ENCODE measurements at regions not wholly inside any gene's neighbourhood (a gene's known extent, or its start where the extent isn't known, plus 50 kb on each side); places are given as distances from the start of the nearest gene placed in this dataset.
"Not testable (repeated sequence)": the region's sequence is repeated elsewhere in the genome, so short reads cannot be mapped to it uniquely, and the experiment has no call there.

DNA sequence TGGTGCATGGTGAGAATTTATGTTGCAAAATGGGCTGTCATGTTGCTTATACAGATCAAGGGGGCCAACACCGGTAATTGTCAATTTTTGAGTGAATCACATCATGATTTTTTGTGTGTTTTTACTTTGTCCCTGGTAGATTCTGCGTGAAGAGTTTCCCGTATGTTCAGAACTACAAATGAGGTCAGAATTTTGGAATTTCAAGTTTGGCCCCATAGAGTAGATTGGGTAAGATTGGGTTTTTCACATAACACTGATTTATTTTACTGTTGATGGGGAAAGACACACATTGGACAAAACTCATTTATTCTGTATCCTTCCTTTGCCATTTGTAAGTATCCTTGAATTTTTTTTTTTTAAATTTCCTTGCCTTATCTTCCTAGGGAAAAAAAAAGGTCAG, 158.5 kb upstream of the MXRA5 start:
- DNase-seq: no peak

DNA sequence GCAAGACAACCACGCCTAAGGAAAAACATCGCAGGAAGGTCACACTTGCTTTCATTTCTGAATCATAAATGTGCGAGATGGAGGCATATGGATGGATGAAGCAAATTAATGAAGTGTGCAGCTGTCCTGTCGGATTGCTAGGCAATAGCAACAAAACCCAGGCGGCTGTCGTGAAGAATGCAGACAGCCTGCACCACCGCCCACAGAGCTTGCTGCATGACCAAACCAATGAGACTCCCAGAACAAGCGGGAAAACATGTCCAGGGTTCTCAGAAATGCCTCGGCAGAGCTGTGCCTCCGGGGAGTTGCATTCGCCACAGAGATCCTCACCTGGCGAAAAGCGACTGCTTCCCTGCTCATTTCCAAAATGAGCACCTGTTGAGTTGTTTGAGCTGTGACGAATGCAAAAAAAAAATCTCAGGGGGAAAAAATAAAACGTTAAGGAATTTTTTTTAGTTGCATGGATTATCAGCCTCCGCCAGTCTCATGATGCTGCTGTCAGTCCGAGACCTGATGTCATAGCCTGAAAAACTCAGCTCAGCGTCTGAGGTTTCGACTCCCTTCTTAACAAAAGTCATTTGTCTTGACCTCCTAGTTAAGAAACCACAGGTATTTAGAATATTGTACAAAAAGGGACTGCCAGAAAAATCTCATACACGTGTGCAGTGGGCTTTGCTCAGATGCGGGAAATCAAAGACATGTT, 155.5 kb upstream of the MXRA5 start:
- no peak for DNase-seq

GRCh38 chrX:3495836-3496769, 149.7 kb upstream of the MXRA5 start:
- DNase-seq: not testable (repeated sequence)

DNA sequence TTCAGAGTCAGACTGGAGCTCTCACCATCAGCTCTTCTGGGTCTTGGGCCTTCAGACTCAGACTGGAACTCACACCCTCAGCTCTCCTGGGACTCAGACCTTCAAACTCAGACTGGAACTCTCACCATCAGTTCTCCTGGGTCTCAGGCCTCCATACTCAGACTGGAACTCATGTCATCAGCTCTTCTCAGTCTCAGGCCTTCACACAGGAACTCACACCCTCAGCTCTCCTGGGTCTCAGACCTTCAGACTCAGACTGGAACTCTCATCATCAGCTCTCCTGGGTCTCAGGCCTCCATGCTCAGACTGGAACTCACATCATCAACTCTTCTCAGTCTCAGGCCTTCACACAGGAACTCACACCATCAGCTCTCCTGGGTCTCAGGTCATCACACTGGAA, 147.2 kb upstream of the MXRA5 start:
- DNase-seq: no peak

DNA sequence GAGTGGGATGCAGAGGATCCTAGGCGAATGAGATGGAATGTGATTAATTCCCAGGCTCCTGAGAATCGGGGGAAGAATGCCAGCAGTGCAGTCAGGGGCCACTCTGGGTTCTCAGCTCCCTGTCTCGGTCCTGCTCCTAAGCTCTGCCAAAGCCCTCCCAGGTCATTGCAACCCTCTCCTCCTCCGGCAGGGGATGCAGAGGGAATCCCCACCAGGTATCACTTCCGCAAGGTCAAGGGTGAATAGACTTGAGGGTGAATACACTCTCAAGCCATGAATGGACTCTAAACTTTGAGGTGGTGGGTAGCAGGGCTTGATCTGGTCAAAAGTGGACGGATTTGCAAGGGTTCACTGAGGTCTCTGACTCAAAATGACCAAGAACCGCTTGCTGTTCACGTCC, 139.3 kb upstream of the MXRA5 start:
- DNase-seq: no peak

DNA sequence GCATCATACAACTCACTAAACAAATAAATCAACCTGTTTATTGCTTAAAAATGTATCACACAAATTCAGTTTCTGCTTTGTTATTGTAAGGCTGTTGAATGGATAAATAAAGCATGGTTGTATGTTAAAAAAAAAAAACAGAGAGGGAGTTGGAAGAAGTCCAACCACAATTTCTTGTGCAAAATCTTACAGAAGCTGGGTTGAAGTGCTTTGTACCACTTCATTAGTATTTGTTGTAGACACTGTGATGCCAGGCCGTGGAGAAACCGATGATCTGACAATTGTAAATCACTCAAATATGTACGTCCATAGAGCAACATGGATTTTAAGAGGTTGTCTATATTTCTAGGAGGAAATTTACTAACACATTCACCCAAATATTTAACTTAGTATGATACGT, 132.6 kb upstream of the MXRA5 start:
- no peak for DNase-seq

- no peak for DNase-seq
These were observed 130.5 kb upstream of the MXRA5 start for GRCh38 chrX:3476973-3477372.

DNA sequence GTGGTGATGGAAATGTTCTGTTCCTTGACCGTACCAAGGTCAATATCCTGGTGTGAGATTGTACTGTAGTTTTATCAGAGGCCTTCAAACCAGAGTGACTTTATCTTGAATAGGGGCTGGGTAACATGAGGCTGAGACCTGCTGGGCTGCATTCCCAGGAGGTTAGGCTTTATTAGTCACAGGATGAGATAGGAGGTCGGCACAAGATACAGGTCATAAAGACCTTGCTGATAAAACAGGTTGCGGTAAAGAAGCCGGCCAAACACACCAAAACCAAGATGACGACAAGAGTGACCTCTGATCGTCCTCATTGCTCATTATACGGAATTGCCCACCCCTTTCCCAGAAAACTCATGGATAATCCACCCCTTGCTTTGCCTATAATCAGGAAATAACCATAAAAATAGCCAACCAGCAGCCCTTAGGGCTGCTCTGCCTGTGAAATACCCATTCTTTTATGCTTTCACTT, 123.8 kb upstream of the MXRA5 start:
- not testable (repeated sequence) for DNase-seq

- DNase-seq: no peak
These were observed 121.6 kb upstream of the MXRA5 start for GRCh38 chrX:3468031-3468430.

- DNase-seq: no peak
These were observed 118.6 kb upstream of the MXRA5 start for GRCh38 chrX:3465017-3465416.

GRCh38 chrX:3462166-3462508, 115.7 kb upstream of the MXRA5 start:
- no peak for DNase-seq

DNA sequence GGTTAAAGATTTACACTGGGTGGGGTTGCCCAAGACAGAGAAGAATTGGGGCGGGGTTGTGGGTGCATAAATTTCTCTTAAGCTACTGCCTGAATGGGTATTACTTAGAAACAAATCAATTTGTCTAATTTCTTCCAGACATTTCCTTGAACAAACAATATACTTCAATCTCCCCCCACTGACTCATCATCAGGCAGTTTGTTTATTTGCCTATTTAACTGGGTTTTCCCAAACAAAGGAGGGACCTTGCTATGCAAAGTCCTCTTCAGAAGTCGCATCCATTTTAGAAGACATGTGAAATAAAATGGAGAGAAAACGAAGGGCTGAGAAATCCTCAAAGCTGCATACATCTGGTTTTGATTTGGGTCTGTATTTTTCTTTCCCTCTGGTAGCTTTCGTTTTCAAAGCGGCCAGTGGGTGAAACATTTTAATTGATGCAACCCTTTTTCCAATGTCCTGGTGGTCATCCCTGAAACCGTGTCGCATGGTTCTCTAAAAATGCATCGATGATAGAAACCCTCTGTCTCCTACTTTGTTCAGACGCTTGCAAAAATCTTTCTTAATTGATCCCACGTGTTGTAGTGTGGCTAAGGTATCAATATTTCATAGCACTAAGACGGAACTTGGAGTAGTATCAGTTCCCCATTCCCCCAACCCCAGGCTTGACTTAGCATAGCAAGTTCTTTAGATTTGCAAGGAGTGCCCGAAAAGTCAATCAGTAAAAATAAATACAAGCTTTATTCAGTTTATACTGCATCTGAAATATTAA, 115.1 kb upstream of the MXRA5 start:
- no peak for DNase-seq

DNA sequence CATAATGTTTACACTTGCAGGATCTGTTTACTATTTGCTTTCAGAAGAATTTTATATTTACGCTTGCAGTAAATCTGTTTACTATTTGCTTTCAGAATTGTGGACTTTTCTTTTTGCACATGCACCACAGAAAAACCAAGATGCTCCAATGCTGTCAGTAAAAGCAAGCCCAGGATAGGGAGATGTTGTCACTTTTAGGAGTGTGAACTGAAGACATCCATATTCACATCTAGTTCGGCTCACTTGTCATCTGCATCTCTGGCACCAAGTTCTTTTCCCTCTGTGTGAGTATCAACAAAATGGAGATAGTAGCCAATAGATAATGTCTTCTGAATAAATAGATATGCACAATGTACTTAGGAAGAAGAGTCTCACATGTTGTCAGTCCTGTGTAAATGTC, 109.3 kb upstream of the MXRA5 start:
- DNase-seq: no peak

- DNase-seq: peak; percentile 0 to 21
These were observed 105.1 kb upstream of the MXRA5 start for GRCh38 chrX:3451571-3451970.

- no peak for DNase-seq
These were observed 104.6 kb upstream of the MXRA5 start for GRCh38 chrX:3450881-3451570.

- DNase-seq: no peak
These were observed 102.8 kb upstream of the MXRA5 start for GRCh38 chrX:3449287-3449686.

- no peak for DNase-seq
These were observed 102.1 kb upstream of the MXRA5 start for GRCh38 chrX:3448563-3448962.

DNA sequence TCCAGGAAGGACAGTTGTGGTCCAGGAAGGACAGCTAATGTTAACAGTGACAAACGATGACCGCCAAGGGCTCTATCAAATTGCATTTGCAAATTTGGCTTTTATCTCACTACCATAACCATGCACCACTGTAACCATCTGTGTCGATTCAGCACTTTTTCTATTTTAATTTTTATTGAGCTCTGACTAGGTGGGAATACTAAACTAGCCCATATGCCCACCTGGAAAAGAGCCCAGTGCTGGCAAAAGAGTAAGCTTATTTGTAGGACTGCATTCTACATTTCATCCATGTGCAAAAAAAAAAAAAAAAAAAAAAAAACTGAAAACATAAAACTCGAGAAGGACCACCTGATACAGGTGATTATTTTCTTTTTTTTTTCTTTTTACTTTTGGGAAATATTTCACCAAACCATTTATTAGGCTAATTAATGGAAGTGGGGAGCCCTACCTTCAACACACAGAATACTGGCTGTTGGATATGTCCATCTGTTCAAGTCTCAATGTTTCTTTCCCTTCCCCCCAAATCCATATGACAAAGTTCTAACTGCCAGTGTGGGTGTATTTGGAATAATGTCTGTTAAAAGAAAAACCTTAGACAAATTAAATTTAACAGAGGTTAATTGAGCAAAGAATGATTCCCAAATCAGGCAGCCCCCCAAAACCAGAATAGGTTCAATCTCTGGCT, 99.5 kb upstream of the MXRA5 start:
- no peak for DNase-seq

GRCh38 chrX:3443184-3443583, 96.7 kb upstream of the MXRA5 start:
- no peak for DNase-seq

- DNase-seq: no peak
These were observed 96.2 kb upstream of the MXRA5 start for GRCh38 chrX:3442691-3443090.

GRCh38 chrX:3440981-3441380, 94.5 kb upstream of the MXRA5 start:
- DNase-seq: no peak

DNA sequence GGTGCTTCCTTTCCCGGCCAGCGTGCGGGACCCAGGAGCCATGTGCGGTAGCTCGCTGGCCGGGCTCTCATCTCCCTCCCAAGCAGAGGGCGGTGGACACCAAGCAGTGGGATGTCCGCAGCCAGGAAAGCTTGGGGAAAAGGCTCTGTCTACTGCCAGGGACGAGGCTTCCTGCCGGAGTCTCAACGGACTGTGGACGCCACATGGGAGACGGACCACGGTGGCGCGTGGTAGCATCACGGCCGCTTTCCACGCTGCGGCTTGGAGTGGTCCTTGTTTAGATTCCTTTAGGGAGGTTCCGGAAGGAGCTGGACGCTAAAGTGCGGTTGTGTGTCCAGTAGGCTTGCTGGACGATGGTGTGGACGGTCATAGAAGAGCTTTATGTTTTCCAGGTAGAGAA, 89.5 kb upstream of the MXRA5 start:
- not testable (repeated sequence) for DNase-seq
